SK-N-SH treated with all-trans-retinoic acid at 6 μM for 48 hours (cell line): ENCODE measurements at regions not wholly inside any gene's neighbourhood (a gene's known extent, or its start where the extent isn't known, plus 50 kb on each side); places are given as distances from the start of the nearest gene placed in this dataset.

ENCODE experiments used
- BACH2 ChIP-seq: fragments of 250-450 bp; sonication (Bioruptor Pico); IDR thresholded peaks from 2 replicates; pipeline ENCODE4 v1.9.0; 2021; ENCODE audit warnings: mild to moderate bottlenecking, borderline replicate concordance
- CSRNP3 ChIP-seq: fragments of 250-450 bp; sonication (Bioruptor Pico); IDR thresholded peaks from 2 replicates; pipeline ENCODE4 v1.5.1; 2021; ENCODE audit warnings: mild to moderate bottlenecking, moderate library complexity
- GLIS3 ChIP-seq: fragments of 250-450 bp; sonication (Bioruptor Pico); IDR thresholded peaks from 2 replicates; pipeline ENCODE4 v1.5.0; 2020; ENCODE audit warnings: mild to moderate bottlenecking, moderate library complexity
- OSR1 ChIP-seq: fragments of 250-450 bp; sonication (Bioruptor Pico); IDR thresholded peaks from 2 replicates; pipeline ENCODE4 v1.8.0; 2022; ENCODE audit warnings: moderate library complexity, mild to moderate bottlenecking, inconsistent platforms
- PATZ1 ChIP-seq: fragments of 250-450 bp; sonication (Bioruptor Pico); IDR thresholded peaks from 2 replicates; pipeline ENCODE4 v1.8.0; 2020; ENCODE audit warnings: mild to moderate bottlenecking, moderate library complexity, borderline replicate concordance
- POU6F1 ChIP-seq: fragments of 250-450 bp; sonication (Bioruptor Pico); IDR thresholded peaks from 2 replicates; pipeline ENCODE4 v1.8.0; 2021; ENCODE audit warnings: low read depth, mild to moderate bottlenecking, moderate library complexity, borderline replicate concordance
- TCF4 ChIP-seq: fragments of 250-450 bp; sonication (Bioruptor Pico); IDR thresholded peaks from 2 replicates; pipeline ENCODE4 v1.8.0; 2021; ENCODE audit warnings: mild to moderate bottlenecking, moderate library complexity, borderline replicate concordance
- TOX ChIP-seq: fragments of 250-450 bp; sonication (Bioruptor Pico); IDR thresholded peaks from 2 replicates; pipeline ENCODE4 v1.8.0; 2021; ENCODE audit warnings: mild to moderate bottlenecking, moderate library complexity, borderline replicate concordance
- TSHZ2 ChIP-seq: fragments of 250-450 bp; sonication (Bioruptor Pico); IDR thresholded peaks from 2 replicates; pipeline ENCODE4 v1.5.0; 2020; ENCODE audit warnings: mild to moderate bottlenecking, moderate library complexity
- ZC3H10 ChIP-seq: fragments of 250-450 bp; sonication (Bioruptor Pico); IDR thresholded peaks from 2 replicates; pipeline ENCODE4 v1.5.1; 2021; ENCODE audit warnings: mild to moderate bottlenecking, moderate library complexity
- ZFP3 ChIP-seq: fragments of 250-450 bp; sonication (Bioruptor Pico); IDR thresholded peaks from 2 replicates; pipeline ENCODE4 v1.5.0; 2020; ENCODE audit warnings: mild to moderate bottlenecking, moderate library complexity
- ZFP30 ChIP-seq: fragments of 450-650 bp; formaldehyde crosslinking; IDR thresholded peaks from 2 replicates; pipeline ENCODE4 v1.5.0; 2022; ENCODE audit warnings: mild to moderate bottlenecking, moderate library complexity
- ZNF8 ChIP-seq: fragments of 450-650 bp; formaldehyde crosslinking; IDR thresholded peaks from 2 replicates; pipeline ENCODE4 v1.5.0; 2020; ENCODE audit warnings: mild to moderate bottlenecking, moderate library complexity

- TF ChIP-seq ZC3H10 (CRISPR knock-in tag) (no peak), TSHZ2 (CRISPR knock-in tag) (no peak), PATZ1 (no peak), ZNF8 (CRISPR knock-in tag) (no peak), OSR1 (no peak), TCF4 (CRISPR knock-in tag) (no peak), ZFP30 (CRISPR knock-in tag) (no peak), BACH2 (no peak), TOX (CRISPR knock-in tag) (no peak), POU6F1 (CRISPR knock-in tag) (no peak), CSRNP3 (no peak), GLIS3 (CRISPR knock-in tag) (no peak), ZFP3 (no peak)
Measured at GRCh38 chr6:100121854-100122609, 128.0 kb upstream of the MCHR2 start.
